GM23338 (cell line): ENCODE measurements at regions not wholly inside any gene's neighbourhood (a gene's known extent, or its start where the extent isn't known, plus 50 kb on each side); places are given as distances from the start of the nearest gene placed in this dataset.

ENCODE experiments used
- ATAC-seq: fragments of 200-7000 bp; cut with Tn5 transposase; 3 replicates; pipeline ENCODE4 v1.9.1; 2020
- DNase-seq: peaks from one replicate; pipeline ENCODE4 v3.0.0-alpha.2; 2015; ENCODE audit warnings: low spot score
- H2AFZ ChIP-seq: fragments of 200-600 bp; sonication (generic); 2 replicates; pipeline ENCODE4 v1.8.0; 2016; ENCODE audit warnings: antibody characterized with exemption, mild to moderate bottlenecking, moderate library complexity
- H3F3A ChIP-seq: fragments of 200-600 bp; sonication (generic); replicated peaks from 2 replicates; pipeline ENCODE4 v1.8.0; 2017; ENCODE audit warnings: antibody characterized with exemption, mixed run types, low read depth
- H3K27ac ChIP-seq: fragments of 200-600 bp; sonication (generic); 2 replicates; pipeline ENCODE4 v1.6.1; 2016; ENCODE audit warnings: low read depth
- H3K27me3 ChIP-seq: fragments of 200-600 bp; sonication (generic); 2 replicates; pipeline ENCODE4 v1.8.0; 2016; ENCODE audit warnings: mild to moderate bottlenecking, mixed run types, moderate library complexity; ENCODE audit not compliant: insufficient read depth
- H3K36me3 ChIP-seq: fragments of 200-600 bp; sonication (generic); 2 replicates; pipeline ENCODE4 v1.8.0; 2016; ENCODE audit warnings: mild to moderate bottlenecking; ENCODE audit not compliant: insufficient read depth
- H3K4me1 ChIP-seq: fragments of 200-600 bp; sonication (generic); 2 replicates; pipeline ENCODE4 v1.8.0; 2016; ENCODE audit warnings: mild to moderate bottlenecking, moderate library complexity; ENCODE audit not compliant: insufficient read depth
- H3K4me2 ChIP-seq: fragments of 200-600 bp; sonication (generic); 2 replicates; pipeline ENCODE4 v1.7.1; 2017; ENCODE audit warnings: mixed run types
- H3K4me3 ChIP-seq: fragments of 200-600 bp; sonication (generic); 2 replicates; pipeline ENCODE4 v1.6.1; 2016; ENCODE audit warnings: mixed run types
- H3K79me2 ChIP-seq: fragments of 200-600 bp; sonication (generic); replicated peaks from 2 replicates; pipeline ENCODE4 v1.8.0; 2017; ENCODE audit warnings: mild to moderate bottlenecking; ENCODE audit not compliant: insufficient read depth
- H3K9me2 ChIP-seq: fragments of 200-600 bp; sonication (generic); 2 replicates; pipeline ENCODE4 v1.8.0; 2017; ENCODE audit not compliant: insufficient read depth
- H4K20me1 ChIP-seq: fragments of 200-600 bp; sonication (generic); replicated peaks from 2 replicates; pipeline ENCODE4 v1.8.0; 2017; ENCODE audit warnings: mild to moderate bottlenecking; ENCODE audit not compliant: insufficient read depth
- H3K27ac Mint-ChIP-seq: 2 replicates; pipeline ENCODE4 v1.8.0; 2020; ENCODE audit warnings: inconsistent platforms, mild to moderate bottlenecking, moderate library complexity, mixed read lengths
- H3K27me3 Mint-ChIP-seq: 3 replicates; pipeline ENCODE4 v1.8.0; 2022; ENCODE audit warnings: low read depth, mild to moderate bottlenecking, moderate library complexity, mixed read lengths, inconsistent platforms; ENCODE audit not compliant: insufficient read depth, poor library complexity
- H3K36me3 Mint-ChIP-seq: 3 replicates; pipeline ENCODE4 v1.8.0; 2021; ENCODE audit warnings: low read depth, mild to moderate bottlenecking, inconsistent platforms, moderate library complexity, mixed read lengths
- H3K4me1 Mint-ChIP-seq: 3 replicates; pipeline ENCODE4 v1.8.0; 2020; ENCODE audit warnings: mild to moderate bottlenecking, inconsistent platforms, mixed read lengths
- H3K4me3 Mint-ChIP-seq: 3 replicates; pipeline ENCODE4 v1.8.0; 2021; ENCODE audit warnings: moderate library complexity, mild to moderate bottlenecking, inconsistent platforms, mixed read lengths
- H3K9me3 Mint-ChIP-seq: 3 replicates; pipeline ENCODE4 v1.8.0; 2020; ENCODE audit warnings: moderate library complexity, mild to moderate bottlenecking, inconsistent platforms, mixed read lengths
- EZH2 ChIP-seq: fragments of 200-600 bp; sonication (generic); IDR thresholded peaks from one replicate; pipeline ENCODE4 v1.8.0; 2017; ENCODE audit warnings: antibody characterized with exemption, mild to moderate bottlenecking, low read depth; ENCODE audit not compliant: unreplicated experiment
- EZH2phosphoT487 ChIP-seq: fragments of 200-600 bp; sonication (generic); IDR thresholded peaks from one replicate; pipeline ENCODE4 v1.8.1; 2018; ENCODE audit warnings: antibody characterized with exemption; ENCODE audit not compliant: unreplicated experiment
- JUNB ChIP-seq: IDR thresholded peaks from one replicate; pipeline ENCODE4 v1.6.1; 2016; ENCODE audit warnings: antibody characterized with exemption; ENCODE audit not compliant: unreplicated experiment
- POLR2AphosphoS5 ChIP-seq: IDR thresholded peaks from 2 replicates; pipeline ENCODE4 v1.6.1; 2016; ENCODE audit warnings: antibody characterized with exemption, low read depth
- ZNF114 ChIP-seq: fragments of 250-450 bp; sonication (Bioruptor Pico); IDR thresholded peaks from 2 replicates; pipeline ENCODE4 v1.5.0; 2020; ENCODE audit warnings: mild to moderate bottlenecking, moderate library complexity
- ZNF462 ChIP-seq: fragments of 250-450 bp; sonication (Bioruptor Pico); IDR thresholded peaks from 2 replicates; pipeline ENCODE4 v1.5.0; 2020; ENCODE audit warnings: mild to moderate bottlenecking, moderate library complexity
- TF ChIP-seq, protein P1 (sequence below): IDR thresholded peaks from 2 replicates; pipeline ENCODE4 v1.6.1; 2016; ENCODE audit warnings: antibody characterized with exemption

GRCh38 chr2:180174580-180174979 lies 167.5 kb upstream of the CWC22 start (continued):
- no peak for TF ChIP-seq ZNF462 (CRISPR knock-in tag)

DNA sequence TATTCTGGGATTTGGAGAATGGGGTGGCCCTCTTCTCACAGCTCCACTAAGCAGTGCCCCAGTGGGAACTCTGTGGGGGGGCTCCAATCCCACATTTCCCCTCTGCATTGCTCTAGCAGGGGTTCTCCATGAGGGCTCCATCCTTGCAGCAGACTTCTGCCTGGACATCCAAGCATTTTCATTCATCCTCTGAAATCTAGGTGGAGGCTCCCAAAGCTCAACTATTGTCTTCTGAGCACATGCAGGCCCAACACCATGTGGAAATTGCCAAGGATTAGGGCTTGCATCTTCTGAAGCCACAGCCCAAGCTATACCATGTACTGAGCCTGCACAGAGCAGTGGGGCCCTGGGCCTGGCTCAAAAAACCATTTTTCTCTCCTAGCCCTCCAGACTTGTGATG lies 162.4 kb upstream of the CWC22 start:
- Histone ChIP-seq H3K9me2 (peaks cover 9% of the 10 kb centered on the region), H3F3A (no peaks in the 10 kb centered on the region), H4K20me1 (no peaks in the 10 kb centered on the region), H3K4me2 (no peak overlapping the region), H3K36me3 (peaks cover 8% of the 10 kb centered on the region), H3K4me1 (no peaks in the 10 kb centered on the region), H2AFZ (no peak overlapping the region), H3K79me2 (no peaks in the 10 kb centered on the region), H3K4me3 (no peak overlapping the region), H3K27me3 (no peaks in the 10 kb centered on the region; the same call in 1 of the 2 replicates), H3K27ac (no peak overlapping the region)
- Mint-ChIP-seq H3K4me1 (no peaks in the 10 kb centered on the region), H3K27ac (no peak overlapping the region), H3K27me3 (no peaks in the 10 kb centered on the region), H3K9me3 (peaks cover 41% of the 10 kb centered on the region), H3K36me3 (peaks cover 30% of the 10 kb centered on the region), H3K4me3 (no peak overlapping the region)
- ATAC-seq (no peak), DNase-seq (no peak)
- TF ChIP-seq JUNB (no peak), POLR2AphosphoS5 (no peak), EZH2phosphoT487 (no peak), ZNF462 (CRISPR knock-in tag) (no peak), ZNF114 (CRISPR knock-in tag) (no peak), EZH2 (no peak)
- TF ChIP-seq, protein P1, sequence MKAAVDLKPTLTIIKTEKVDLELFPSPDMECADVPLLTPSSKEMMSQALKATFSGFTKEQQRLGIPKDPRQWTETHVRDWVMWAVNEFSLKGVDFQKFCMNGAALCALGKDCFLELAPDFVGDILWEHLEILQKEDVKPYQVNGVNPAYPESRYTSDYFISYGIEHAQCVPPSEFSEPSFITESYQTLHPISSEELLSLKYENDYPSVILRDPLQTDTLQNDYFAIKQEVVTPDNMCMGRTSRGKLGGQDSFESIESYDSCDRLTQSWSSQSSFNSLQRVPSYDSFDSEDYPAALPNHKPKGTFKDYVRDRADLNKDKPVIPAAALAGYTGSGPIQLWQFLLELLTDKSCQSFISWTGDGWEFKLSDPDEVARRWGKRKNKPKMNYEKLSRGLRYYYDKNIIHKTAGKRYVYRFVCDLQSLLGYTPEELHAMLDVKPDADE: no peak
